NCI-H2196 (cell line): ENCODE measurements at regions not wholly inside any gene's neighbourhood (a gene's known extent, or its start where the extent isn't known, plus 50 kb on each side); places are given as distances from the start of the nearest gene placed in this dataset.
"Not testable (repeated sequence)": the region's sequence is repeated elsewhere in the genome, so short reads cannot be mapped to it uniquely, and the experiment has no call there.

ENCODE experiments used
- DNase-seq: peaks from one replicate; lab custom pipeline; 2025; ENCODE audit not compliant: unreplicated experiment; lab: John Stamatoyannopoulos, UW

DNA sequence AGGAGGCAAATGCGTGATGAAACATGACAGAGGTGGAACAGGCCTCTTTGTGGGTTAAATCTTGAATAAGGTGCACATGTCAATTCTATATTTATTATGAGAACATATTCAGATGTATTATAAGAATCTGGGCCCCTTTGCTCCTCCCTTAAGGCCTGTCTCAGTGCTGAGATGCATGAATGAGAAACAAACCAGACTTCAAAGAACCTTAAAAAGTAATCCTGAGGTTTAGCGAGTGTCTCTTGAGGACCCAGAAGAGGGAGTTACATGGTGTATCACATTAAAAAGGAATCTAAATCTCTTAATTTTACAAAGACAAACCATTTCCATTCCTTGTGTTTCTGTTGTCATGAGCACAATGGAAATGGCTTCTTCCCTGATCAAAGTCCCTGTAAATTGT lies 170.9 kb upstream of the TBC1D5 start:
- DNase-seq, result no peak

DNA sequence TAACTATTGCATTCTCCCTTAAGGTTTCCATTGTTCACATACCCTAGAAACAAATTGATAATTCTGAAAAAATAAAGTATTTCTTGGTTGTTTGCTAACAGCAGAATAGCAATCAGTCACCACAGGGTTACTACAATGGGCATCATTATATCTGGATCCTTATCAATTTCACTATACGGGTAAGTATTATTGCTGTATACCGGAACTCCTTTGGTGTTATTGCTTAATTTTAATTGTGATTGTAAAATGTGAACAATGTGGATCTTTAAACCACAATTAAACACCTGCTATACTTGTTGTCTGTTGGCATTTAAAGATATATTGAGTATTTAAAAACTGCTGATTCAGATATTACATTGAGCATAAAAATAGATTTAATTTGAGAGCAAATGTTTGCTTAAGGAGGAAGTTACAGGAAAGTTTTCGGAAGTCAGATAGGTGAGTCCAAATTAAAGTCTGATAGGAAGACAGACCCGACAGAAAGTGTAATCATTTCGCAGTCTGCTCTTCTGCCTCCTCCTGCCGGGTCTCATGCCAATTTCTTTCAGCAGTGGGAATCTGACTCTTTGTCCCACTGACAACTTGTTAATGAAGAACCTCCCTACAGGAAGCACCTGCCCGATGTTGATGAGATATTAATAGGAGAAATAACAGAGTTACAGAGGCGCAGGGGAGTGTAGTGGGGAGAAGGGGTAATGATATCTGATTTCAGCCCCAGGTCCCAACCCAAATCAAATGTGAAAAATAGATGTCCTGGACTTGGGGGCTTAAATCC lies 169.7 kb upstream of the TBC1D5 start:
- no peak for DNase-seq

DNA sequence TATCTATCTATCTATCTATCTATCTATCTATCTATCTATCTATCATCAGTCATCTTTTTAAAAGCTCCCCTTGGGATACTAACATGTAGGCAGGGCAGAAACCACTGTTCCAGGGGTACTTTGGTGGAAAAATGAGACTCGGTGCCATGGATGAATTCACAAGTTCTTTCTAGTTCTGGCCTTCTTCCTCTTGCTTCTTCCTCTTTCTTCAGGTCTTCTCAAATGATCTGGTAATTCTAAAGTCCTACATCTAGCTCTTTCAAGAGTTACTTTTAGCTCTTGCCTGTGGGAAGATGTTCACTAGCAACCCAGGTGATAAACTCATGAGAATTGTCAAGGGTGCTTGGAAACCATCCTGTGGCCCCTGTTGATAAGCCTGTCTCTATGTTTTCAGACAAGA lies 168.5 kb upstream of the TBC1D5 start:
- DNase-seq, result no peak

DNA sequence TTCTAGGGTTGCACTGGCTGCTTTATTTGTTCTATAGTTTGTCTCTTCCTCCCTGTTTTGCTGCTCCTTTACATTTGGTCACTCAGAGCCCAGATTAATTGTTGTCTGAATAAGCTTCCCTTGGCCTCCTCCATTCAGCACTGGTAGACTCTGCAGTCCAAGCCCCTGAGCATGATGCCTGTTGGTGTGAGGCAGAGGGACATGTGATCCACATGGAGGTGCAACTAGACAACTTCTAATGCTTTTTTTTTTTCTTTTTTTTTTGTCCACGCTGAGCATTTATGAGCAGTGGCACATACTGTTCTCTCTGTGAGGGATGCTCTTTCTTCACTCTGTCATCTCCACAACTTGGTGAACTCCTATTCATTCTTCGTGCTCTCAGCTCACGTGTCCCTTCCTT lies 167.3 kb upstream of the TBC1D5 start:
- DNase-seq, result no peak

DNA sequence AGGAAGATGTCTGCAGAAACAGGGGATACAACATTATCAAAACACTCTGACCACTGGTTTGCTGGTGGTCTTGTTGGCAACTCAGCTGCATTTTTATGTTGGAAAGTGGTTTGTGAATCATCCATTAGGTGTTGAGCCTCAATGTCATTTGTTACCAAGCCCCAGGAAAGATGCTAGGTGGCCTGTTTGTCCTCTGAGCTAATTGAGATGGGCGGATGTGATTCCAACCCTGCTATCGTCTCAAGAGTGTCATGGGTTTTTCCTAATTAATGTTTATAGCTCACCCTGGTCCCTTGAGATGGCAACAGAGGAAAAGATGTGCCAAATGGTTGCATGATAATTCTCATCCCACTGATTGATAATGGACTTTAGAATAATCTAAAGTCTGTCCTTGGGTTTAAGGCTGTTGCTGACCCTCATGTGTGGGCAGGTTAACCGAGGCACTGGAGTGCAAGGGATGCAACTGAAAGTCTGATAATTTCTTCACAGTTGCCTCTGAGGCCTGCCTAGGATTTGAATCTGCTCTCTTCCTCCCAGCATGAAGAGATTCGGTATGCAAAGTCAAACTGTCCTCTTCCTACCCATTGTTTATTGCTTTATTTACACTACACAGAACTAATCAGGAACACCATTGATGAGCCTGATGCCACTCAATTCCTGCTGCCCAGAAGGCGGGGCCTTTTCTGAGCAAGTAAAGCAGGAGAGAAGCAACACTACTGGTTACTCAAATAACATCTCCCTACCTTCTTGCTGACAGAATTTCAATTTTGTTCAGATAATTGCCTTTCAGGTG lies 166.2 kb upstream of the TBC1D5 start:
- no peak for DNase-seq

GRCh38 chr3:17905996-17906395 lies 163.6 kb upstream of the TBC1D5 start:
- DNase-seq, result no peak

GRCh38 chr3:17901893-17902292 lies 159.5 kb upstream of the TBC1D5 start:
- no peak for DNase-seq

DNA sequence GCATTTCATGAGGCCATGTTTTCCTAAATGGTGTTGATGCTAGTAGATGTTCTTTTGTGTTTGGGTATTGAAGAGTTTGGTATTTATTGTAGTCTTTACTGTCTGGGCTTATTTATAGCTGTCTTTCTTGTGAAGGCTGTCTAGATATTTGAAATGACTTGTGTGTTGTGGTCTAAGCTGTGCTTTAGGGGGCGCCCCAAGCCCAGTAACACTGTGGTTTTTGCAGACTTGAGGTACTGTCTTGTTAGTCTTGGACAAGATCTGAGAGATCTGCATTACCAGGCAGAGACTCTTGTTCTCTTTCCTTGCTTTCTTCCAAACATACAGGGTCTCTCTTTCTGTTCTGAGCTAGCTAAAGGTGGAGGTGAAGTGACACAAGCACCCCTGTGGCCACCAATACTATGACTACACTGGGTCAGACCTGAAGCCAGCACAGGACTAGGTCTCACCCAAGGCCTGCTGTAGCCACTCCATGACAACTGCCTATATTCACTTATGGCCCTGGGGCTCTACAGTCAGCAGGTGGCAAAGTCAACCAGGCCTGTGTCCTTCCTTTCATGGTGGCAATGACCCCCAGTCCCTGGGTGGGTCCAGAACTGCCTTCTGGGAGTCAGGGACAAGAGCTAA lies 152.1 kb upstream of the TBC1D5 start:
- no peak for DNase-seq

- no peak for DNase-seq
These were observed 148.9 kb upstream of the TBC1D5 start for GRCh38 chr3:17891139-17891856.

- no peak for DNase-seq
These were observed 143.6 kb upstream of the TBC1D5 start for GRCh38 chr3:17885986-17886385.

- DNase-seq, result no peak
These were observed 140.6 kb upstream of the TBC1D5 start for GRCh38 chr3:17882981-17883380.

DNA sequence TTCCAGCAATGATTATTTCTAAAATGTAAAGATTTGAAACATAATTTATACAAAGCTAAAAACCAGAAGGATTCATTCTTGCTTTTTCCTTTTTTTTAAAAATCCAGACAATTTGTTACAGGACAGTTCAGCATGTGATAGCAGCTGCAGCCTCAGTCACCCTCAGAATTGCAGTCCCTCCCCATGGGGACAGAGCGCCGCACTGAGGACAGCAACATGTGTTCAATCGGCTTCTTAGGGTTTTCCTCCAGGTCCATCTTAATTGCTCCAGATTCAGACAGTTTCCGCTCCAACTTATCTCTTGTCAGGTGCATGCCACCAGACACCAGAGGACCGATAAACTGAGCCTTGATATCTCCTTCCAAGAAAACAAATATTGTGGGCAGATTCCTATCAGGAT lies 134.9 kb upstream of the TBC1D5 start:
- DNase-seq, result no peak

- no peak for DNase-seq
These were observed 132.2 kb upstream of the TBC1D5 start for GRCh38 chr3:17874636-17875035.

- DNase-seq, result no peak
These were observed 130.0 kb upstream of the TBC1D5 start for GRCh38 chr3:17872457-17872856.

DNA sequence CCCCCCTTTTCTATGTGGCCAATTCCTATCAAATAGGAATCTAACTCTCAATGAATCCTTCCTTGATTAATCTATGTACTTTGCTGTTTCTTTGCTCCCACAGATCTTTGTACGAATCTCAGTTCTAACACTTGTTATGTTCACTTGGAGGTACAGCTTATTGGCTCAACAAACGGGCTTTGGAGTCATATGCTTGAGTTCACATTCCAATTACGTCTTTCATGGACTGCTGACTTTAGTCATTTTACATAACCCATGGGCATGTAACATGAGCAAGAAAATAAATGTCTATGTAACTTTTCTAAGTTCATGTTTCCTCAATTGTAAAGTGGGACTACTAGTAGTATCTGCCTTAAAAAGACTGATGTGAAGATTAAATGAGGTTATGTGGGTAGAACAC lies 123.2 kb upstream of the TBC1D5 start:
- DNase-seq, result no peak

DNA sequence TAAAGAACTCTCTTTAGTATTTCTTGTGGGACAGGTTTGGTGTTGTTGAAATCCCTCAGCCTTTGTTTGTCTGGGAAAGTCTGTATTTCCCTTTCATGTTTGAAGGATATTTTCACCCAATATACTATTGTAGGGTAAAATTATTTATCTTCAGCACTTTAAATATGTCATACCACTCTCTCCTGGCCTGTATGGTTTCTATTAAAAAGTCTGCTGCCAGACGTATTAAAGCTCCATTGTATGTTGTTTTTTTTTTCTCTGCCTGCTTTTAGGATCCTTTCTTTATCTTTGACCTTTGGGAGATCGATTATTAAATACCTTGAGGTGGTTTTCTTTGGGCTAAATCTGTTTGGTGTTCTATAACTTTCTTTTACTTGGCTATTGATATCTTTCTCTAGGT lies 119.0 kb upstream of the TBC1D5 start:
- no peak for DNase-seq

GRCh38 chr3:17860840-17861471 lies 118.5 kb upstream of the TBC1D5 start:
- DNase-seq, result not testable (repeated sequence)

- DNase-seq, result no peak
These were observed 109.8 kb upstream of the TBC1D5 start for GRCh38 chr3:17852217-17852616.

DNA sequence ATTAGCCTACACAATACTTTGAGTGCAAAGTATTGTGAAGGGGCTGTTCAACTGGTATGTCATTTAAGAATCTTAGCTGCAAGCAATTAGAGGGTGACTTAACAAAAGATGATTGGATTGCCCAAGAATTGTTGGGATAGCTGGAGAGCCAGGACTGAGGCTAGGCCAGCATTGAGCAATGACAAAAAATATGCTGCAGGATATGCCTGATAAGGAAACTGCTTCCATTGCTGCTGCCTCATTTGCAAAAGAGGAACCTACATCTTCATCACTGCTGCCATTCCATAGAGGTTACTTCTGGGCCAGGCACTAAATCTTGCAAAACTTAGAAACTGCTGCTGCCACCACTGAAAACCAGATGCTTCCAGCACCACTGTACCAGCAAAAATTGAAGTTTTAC lies 108.0 kb upstream of the TBC1D5 start:
- DNase-seq, result no peak

DNA sequence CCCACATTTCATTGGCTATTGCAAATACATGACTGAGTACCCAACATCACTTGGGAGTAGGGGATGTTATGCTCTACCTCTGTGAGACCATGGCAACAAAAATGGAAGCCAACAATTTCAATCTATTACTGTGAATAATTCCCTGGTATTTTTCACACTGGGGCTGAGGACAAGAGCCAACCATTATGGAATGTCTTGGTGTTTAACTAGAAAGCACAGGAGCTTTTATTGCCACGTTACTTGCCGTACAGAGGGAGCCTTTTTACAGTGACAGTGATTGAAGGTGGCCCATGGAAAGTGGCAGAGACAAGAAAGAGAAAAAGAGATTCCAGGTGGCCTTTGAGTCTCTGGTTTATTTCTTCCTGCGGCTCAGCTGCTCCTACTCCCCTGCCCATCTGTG lies 105.7 kb upstream of the TBC1D5 start:
- no peak for DNase-seq

- no peak for DNase-seq
These were observed 104.7 kb upstream of the TBC1D5 start for GRCh38 chr3:17847156-17847555.
